ENCODE measurements at regions not wholly inside any gene's neighbourhood (a gene's known extent, or its start where the extent isn't known, plus 50 kb on each side); places are given as distances from the start of the nearest gene placed in this dataset.
"Not testable (repeated sequence)": the region's sequence is repeated elsewhere in the genome, so short reads cannot be mapped to it uniquely, and the experiment has no call there.

DNA sequence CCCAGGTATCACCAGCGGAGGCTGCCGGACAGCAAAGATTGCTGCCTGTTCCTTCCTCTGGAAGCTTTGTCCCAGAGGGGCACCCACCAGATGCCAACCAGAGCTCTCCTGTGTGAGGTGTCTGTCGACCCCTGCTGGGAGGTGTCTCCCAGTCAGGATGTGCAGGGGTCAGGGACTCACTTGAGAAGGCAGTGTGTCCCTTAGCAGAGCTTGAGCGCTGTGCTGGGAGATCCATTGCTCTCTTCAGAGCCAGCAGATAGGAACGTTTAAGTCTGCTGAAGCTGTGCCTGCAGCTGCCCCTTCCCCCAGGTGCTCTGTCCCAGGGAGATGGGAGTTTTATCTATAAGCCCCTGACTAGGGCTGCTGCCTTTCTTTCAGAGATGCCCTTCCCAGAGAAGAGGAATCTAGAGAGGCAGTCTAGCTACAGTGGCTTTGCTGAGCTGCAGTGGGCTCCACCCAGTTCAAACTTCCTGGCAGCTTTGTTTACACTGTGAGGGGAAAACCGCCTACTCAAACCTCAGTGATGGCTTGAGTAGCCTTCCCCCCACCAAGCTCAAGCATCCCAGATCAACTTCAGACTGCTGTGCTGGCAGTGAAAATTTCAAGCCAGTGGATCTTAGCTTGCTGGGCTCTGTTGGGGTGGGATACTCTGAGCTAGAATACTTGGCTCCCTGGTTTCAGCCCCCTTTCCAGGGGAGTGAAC is 253.7 kb downstream of the SPATA31A6 start:
- not testable (repeated sequence) for DNase-seq

DNA sequence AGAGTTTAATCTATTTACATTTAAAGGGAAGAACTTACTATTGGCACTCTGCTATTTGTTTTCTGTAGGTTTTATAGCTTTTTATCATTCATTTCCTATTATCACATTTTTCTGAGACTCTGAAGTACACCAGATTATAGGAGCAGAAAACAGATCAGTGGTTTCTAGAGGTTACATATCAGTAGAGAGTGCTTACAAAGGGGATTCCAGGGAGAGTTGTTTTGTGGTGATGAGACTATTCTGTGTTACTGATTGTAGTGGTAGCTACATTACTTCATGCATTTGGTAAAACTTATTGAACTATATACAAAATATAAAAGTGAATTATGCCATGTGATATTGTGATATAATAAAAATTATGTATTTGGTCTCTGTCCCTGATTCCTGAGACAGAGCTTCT is 259.2 kb downstream of the SPATA31A6 start:
- DNase-seq, result not testable (repeated sequence)

DNA sequence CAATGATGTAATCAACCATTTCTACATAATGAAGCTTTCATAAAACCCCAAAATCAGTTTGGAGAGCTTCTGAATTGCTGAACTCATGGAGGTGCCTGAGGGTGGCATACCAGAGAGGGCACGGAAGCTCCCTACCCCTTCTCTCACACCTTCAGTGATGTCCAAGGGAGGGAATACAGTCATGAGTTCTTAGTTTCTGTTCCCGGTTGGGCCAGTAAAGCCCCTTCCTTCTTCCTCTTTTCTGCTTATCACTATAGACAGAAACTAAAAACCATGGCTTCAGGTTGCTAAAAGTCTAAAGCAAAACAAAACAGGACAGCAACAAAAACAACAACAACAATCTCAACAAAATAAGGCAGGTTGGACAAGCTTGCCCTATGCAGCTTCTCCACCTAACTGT is 260.0 kb downstream of the SPATA31A6 start:
- DNase-seq, result not testable (repeated sequence)

DNA sequence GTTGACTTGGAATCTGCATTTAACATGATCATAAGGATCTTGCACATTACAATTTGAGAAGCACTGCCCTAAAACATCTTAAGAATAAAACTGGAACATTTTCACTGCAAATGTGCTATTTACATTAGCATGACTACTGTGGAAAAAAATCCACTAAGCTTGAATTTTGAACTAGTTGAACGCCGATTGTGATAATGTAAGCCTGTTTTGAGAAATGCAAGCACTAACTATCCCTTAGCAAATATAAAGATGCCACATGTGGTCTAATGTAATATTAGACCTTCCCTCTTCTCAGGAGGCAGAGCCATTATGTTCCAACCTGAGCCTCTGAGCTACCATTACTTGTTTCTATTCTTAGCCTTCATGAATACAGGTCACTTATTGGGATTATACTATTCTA is 278.0 kb downstream of the SPATA31A6 start:
- not testable (repeated sequence) for DNase-seq

DNA sequence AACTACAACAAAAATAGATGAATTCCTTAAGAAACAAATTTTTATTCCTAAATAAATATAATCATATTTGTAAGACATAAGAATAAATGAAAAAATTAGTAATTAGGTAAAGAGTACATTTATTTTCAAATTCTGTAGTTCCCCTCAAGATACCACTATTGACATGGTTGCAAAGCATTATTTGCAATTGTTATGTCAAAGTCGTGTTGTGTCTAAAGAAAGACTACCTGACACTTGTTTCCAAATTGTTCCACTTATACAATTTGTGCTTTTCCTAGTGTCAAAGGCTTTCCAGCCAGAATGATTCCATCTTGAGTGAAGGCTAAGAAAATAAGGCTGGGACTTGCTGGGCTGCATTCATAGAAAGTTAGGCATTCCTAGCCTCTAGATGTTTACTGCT is 278.4 kb downstream of the SPATA31A6 start:
- not testable (repeated sequence) for DNase-seq

DNA sequence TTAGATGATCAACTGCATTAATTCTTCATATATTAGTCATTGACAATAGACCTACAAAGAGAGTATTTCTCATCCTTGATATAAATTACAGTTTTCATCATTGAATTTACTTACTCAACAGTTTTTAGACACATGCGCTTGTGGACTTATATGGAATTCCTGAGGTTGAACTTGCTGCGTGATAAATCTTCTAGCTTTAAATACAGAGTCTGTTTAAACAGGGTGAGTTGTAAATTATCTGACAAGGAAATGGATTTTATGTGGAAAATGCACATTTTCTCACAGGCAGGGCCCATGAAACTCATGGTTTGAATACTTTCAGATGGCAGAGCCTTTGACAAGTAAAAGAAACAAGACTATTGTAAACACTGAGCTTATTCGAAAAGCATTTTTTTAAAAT is 280.5 kb downstream of the SPATA31A6 start:
- DNase-seq, result not testable (repeated sequence)

DNA sequence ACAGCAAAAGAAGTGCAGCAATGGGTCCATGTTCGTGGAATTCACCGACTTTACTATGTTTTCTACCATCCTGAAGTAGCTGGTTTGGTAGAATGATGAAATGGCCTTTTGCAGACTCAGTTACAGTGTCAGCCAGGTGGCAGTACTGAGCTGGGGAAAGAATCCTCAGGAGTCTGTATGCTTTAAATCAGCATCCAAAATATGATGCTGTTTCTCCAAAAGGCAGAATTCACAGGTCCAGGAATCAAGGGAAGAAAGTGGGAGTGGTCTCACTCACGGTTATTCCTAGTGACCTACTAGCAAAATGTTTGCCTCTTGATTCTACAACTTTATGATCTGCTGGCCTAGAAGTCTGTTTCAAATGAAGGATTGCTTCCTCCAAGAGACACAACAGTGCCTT is 287.1 kb downstream of the SPATA31A6 start:
- not testable (repeated sequence) for DNase-seq

DNA sequence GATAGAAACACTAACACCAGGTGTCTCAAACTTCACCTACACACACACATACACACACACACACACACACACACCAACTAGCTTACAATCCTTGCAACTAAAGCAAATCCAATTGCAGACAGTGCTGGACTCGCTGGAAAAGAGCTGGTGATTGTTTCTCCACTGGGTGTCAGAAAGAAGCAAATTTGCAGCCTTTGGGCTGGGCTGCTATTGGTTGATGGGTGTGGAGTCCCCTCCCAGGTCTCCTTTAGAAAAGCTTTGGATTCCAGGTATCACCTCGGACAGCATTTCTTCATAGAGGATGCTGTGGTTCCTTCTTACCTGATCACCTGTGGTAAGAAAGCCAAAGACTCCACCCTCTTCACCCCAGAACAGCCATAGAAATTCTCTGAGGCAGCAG is 307.5 kb downstream of the SPATA31A6 start:
- DNase-seq, result not testable (repeated sequence)

DNA sequence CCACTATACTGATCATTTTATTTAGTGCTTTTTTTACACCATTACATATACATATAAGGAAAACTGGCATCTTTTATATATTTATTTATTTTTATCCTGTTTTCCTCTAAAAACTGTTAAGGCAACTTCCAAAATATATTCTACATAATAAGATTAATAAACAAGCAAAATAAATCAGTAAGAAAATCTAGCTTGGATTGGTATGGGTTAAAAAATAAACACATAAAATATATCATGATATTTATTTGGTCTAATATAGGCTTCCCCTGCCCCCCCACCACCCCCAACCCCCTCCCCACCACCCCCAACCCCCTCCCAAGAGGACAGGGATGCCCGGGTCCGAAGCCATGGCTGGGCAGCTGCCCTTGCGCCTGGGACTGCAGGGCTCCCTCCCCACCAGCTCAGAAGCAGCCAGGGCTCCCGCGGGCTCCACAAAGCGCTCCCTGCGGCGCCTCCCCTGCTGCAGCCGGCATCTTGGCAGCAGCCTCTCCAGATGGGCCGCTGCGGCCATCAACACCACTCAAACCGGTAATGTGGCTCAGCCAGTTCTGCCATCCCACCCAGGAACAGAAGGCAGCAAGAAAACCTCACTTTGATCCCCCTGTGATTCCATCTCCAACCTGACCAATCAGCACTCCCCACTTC is 319.3 kb downstream of the SPATA31A6 start:
- DNase-seq, result peak; percentile 11

DNA sequence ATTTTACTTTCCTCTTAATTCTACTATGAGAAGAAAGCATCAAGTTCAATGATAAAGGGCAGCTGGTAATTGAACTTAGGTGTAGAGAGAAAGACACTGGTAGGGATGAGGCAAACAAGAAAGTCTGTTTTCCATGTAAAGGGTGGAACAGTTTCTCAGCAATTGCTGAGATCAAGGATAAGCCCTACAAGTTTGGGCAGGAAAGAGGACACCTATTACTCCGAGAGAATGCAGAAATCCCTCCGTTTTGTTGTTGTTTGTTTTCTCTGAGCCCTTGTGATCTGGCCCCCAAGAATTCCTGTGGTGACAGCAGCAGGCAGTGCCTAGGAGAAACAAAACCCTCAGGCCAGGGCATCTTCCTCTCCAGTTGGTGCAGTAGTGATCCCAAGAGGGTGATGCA is 324.7 kb downstream of the SPATA31A6 start:
- not testable (repeated sequence) for DNase-seq

DNA sequence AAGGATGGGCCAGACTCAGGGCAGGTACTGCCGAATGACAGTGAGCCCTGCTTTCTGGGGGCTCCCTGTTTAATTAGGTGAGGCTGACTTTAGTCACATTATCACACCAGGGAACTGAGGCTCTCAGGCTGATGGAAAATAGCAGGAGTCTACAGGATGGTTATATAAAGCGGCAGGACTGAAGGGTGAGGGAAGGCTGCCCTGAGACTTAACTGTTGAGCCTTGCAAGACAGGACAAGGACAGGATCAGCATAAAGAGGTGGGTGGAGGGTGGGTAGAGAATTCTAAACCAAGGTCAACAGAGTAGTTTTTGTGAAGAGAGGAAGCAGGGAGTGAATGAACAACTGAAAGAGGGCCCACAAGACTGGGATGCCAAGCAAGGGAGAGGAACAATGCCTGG is 330.1 kb downstream of the SPATA31A6 start:
- not testable (repeated sequence) for DNase-seq

DNA sequence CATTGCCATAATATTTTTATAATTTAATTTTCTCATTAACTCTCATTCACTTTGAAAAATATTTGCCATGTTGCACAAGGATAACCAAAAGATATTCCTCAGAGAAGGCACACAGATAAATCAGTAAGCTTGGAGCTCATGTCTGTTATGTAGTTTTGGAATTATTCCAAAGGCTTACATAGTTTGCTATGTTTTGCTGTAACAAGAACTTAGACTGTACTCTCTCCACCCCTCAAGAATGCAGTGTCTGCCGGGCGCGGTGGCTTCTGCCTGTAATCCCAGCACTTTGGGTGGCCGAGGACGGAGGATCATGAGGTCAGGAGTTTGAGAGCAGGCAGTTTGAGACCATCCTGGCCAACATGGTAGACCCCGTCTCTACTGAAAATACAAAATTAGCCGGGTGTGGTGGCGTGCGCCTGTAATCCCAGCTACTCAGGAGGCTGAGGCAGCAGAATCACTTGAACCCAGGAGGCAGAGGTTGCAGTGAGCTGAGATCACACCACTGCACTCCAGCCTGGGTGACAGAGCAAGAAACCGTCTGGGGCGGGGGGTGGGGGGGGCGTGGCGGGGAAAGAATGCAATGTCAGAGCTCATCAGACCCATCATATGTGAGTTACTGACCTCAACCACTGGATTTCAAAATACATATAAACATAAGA is 351.0 kb downstream of the SPATA31A6 start:
- DNase-seq, result not testable (repeated sequence)

DNA sequence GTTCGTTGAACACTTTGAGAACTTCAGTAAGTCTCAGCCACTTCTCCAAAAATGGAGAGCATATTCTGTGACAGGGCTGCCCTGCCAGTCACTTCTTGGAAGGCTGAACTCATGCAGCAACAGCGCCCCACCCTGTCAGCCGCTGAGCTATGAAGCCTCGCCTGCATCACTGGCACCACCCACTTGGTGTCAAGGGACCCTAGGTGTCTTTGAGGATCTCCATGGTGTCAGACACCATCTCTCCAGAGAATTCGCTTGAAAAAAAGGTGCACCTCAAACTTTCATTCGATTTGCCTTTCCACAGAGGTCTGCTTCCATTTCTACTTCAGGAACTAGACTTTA is 351.5 kb downstream of the SPATA31A6 start:
- not testable (repeated sequence) for DNase-seq

DNA sequence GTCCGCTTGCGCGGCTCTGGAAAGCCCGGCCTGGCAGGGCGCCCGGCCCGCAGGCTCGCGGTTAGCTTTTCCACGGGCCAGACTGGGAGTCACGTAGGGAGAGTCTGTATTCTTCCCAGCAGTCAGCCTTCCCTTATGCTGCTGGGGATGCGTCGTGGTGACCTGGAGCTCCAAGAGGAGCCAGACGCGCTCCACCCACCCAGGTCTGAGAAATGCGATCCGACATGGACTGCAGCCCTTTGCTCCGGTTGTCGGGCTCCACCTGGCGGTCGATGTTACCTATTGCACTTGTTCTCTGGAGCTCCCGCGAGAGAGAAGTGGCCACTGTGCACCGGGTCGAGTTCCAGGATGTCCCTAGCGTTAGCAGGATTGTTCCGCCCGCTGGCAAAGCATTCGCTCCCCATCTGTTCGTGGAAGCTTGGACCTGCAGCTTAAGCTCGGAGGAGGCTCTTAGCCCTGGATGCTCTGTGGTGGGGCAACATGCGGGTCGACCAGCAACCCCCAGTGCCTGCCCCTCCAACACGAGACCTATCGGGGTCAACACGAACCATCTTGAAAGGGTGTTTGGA is 367.4 kb downstream of the SPATA31A6 start:
- DNase-seq, result not testable (repeated sequence)

DNA sequence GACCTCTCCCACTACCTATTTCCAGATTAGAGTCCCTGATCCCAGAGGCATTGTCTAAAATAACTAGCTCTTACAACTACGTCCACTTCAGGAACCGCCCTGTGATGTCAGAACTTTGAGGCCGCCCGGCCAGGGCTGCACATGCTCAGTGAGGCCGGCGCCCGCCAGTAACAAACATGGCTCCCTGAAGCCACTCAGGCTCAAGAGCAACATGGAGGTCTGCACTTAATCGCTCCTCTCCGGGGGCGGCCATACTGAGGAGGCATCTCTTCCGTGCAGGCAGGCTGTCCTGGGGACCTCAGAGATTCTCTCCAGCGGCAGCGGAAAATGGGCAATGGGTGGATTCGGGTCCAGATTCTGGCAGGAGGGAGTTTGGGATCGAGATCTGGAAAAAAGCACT is 385.1 kb downstream of the SPATA31A6 start:
- DNase-seq, result not testable (repeated sequence)

DNA sequence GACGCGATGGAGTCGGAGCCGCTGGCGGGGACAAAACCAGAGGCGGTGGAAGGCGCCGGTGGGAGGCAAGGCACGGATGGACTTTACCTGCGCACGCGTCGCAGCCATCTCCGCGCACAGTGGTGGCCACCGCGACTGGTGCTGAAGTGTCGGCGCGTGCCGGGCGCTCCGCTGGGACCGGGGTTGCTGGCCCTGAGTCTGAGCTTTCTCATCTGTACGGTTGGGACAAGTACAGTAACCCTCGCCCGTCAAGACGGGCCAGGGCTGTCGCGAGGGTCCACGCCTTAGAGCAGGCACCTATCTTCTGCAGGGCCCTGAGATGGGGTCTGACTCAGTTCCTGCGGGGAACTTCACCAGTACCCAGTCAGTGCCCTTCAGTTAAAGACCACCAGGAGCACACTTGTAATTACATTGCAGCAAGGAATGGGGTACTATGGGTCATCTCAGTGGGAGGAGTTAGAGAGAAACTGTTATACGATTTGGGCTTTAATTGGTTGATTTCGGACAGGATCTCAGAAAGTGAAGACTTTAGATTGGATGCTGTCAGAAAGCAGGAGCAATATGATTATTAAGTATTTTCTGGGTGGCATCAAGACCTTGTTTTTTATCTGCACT is 385.6 kb downstream of the SPATA31A6 start:
- DNase-seq, result not testable (repeated sequence)

DNA sequence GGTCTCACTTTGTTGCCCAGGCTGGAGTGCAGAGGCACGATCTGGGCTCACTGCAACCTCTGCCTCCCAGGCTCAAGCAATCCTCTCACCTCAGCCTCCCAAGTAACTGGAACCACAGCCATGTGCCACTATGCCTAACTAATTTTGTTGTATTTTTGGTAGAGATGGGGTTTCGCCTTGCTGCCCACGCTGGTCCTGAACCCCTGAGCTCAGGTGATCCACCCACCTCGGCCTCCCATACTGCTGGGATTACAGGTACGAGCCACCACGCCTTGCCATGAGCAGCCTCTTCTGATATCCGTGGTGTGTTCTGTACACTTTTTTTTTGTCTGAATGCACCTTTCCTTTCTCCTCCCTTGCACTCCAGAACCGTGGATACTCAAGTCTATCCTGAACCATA is 394.4 kb downstream of the SPATA31A6 start:
- DNase-seq, result not testable (repeated sequence)

Data from NCI-H1105 treated with DMSO at 0.1 percent for 48 hours (cell line).